H9 (cell line): ENCODE measurements at regions not wholly inside any gene's neighbourhood (a gene's known extent, or its start where the extent isn't known, plus 50 kb on each side); places are given as distances from the start of the nearest gene placed in this dataset.

Source experiments
- DNase-seq: peaks from one replicate; pipeline ENCODE4 v3.0.0-alpha.2; 2017
- H2AFZ ChIP-seq: one replicate; pipeline ENCODE4 v1.6.1; 2013; ENCODE audit warnings: mild to moderate bottlenecking, low read length, control low read depth, moderate library complexity
- H2AK5ac ChIP-seq: 2 replicates; pipeline ENCODE4 v1.6.1; 2013; ENCODE audit warnings: low read length, control low read depth, mixed read lengths; ENCODE audit not compliant: insufficient read length
- H2BK120ac ChIP-seq: one replicate; pipeline ENCODE4 v1.6.1; 2013; ENCODE audit warnings: low read depth, mild to moderate bottlenecking, low read length, control low read depth, inconsistent platforms; ENCODE audit not compliant: poor library complexity, severe bottlenecking
- H2BK12ac ChIP-seq: 2 replicates; pipeline ENCODE4 v1.6.1; 2013; ENCODE audit warnings: low read length, control low read depth, mixed read lengths, low read depth; ENCODE audit not compliant: insufficient read length
- H2BK15ac ChIP-seq: 2 replicates; pipeline ENCODE4 v1.6.1; 2013; ENCODE audit warnings: low read depth, low read length, control low read depth
- H2BK20ac ChIP-seq: one replicate; pipeline ENCODE4 v1.6.1; 2013; ENCODE audit warnings: low read depth, mild to moderate bottlenecking, low read length, control low read depth, inconsistent platforms; ENCODE audit not compliant: poor library complexity, severe bottlenecking
- H2BK5ac ChIP-seq: 2 replicates; pipeline ENCODE4 v1.6.1; 2013; ENCODE audit warnings: low read length, control low read depth, mixed read lengths; ENCODE audit not compliant: insufficient read length
- H3K14ac ChIP-seq: 2 replicates; pipeline ENCODE4 v1.6.1; 2013; ENCODE audit warnings: low read length, control low read depth; ENCODE audit not compliant: insufficient read depth
- H3K18ac ChIP-seq: 2 replicates; pipeline ENCODE4 v1.6.1; 2013; ENCODE audit warnings: low read depth, mild to moderate bottlenecking, mixed read lengths, low read length, control low read depth; ENCODE audit not compliant: insufficient read length
- H3K23ac ChIP-seq: 2 replicates; pipeline ENCODE4 v1.6.1; 2013; ENCODE audit warnings: low read length, control low read depth, mixed read lengths, low read depth; ENCODE audit not compliant: insufficient read length
- H3K23me2 ChIP-seq: 2 replicates; pipeline ENCODE4 v1.6.1; 2013; ENCODE audit warnings: low read depth, mild to moderate bottlenecking, mixed read lengths, low read length, control low read depth; ENCODE audit not compliant: insufficient read length, poor library complexity, severe bottlenecking
- H3K27ac ChIP-seq: 2 replicates; pipeline ENCODE4 v1.5.1; 2013; ENCODE audit warnings: low read length, control low read depth, mixed read lengths, low read depth; ENCODE audit not compliant: insufficient read length
- H3K27me3 ChIP-seq: 2 replicates; pipeline ENCODE4 v1.6.1; 2013; ENCODE audit warnings: low read length, control low read depth, inconsistent platforms; ENCODE audit not compliant: insufficient read depth
- H3K4ac ChIP-seq: 2 replicates; pipeline ENCODE4 v1.6.1; 2013; ENCODE audit warnings: low read depth, mild to moderate bottlenecking, control low read depth, inconsistent platforms, low read length, moderate library complexity
- H3K4me1 ChIP-seq: 2 replicates; pipeline ENCODE4 v1.6.1; 2013; ENCODE audit warnings: low read length, control low read depth, inconsistent platforms; ENCODE audit not compliant: insufficient read depth
- H3K4me2 ChIP-seq: 2 replicates; pipeline ENCODE4 v1.6.1; 2013; ENCODE audit warnings: low read length, control low read depth, mixed read lengths; ENCODE audit not compliant: insufficient read length, insufficient read depth
- H3K56ac ChIP-seq: 2 replicates; pipeline ENCODE4 v1.6.1; 2013; ENCODE audit warnings: low read depth, mild to moderate bottlenecking, mixed read lengths, low read length, control low read depth; ENCODE audit not compliant: insufficient read length
- H3K79me1 ChIP-seq: 2 replicates; pipeline ENCODE4 v1.6.1; 2013; ENCODE audit warnings: low read depth, mild to moderate bottlenecking, moderate library complexity, low read length, control low read depth, inconsistent platforms; ENCODE audit not compliant: insufficient read depth, poor library complexity, severe bottlenecking
- H3K79me2 ChIP-seq: 2 replicates; pipeline ENCODE4 v1.6.1; 2013; ENCODE audit warnings: low read length, control low read depth, inconsistent platforms; ENCODE audit not compliant: insufficient read depth
- H3K9ac ChIP-seq: 2 replicates; pipeline ENCODE4 v1.6.1; 2013; ENCODE audit warnings: low read length, control low read depth, mixed read lengths; ENCODE audit not compliant: insufficient read length; ENCODE audit errors: extremely low read depth
- H3K9me3 ChIP-seq: one replicate; pipeline ENCODE4 v1.6.1; 2013; ENCODE audit warnings: low read depth, low read length, inconsistent platforms; ENCODE audit not compliant: control insufficient read depth
- H3T11ph ChIP-seq: one replicate; pipeline ENCODE4 v1.6.1; 2013; ENCODE audit warnings: mild to moderate bottlenecking, low read length, control low read depth, inconsistent platforms
- H4K20me1 ChIP-seq: one replicate; pipeline ENCODE4 v1.6.1; 2013; ENCODE audit not compliant: control insufficient read depth, insufficient read length, insufficient read depth
- H4K5ac ChIP-seq: 2 replicates; pipeline ENCODE4 v1.6.1; 2013; ENCODE audit warnings: low read depth, mild to moderate bottlenecking, mixed read lengths, low read length, control low read depth; ENCODE audit not compliant: insufficient read length
- H4K8ac ChIP-seq: replicated peaks from 2 replicates; pipeline ENCODE4 v1.6.1; 2013; ENCODE audit warnings: low read length, control low read depth, mixed read lengths, low read depth; ENCODE audit not compliant: insufficient read length
- H4K91ac ChIP-seq: 2 replicates; pipeline ENCODE4 v1.6.1; 2013; ENCODE audit warnings: low read depth, mild to moderate bottlenecking, moderate library complexity, mixed read lengths, low read length, control low read depth; ENCODE audit not compliant: insufficient read length
- H3K27ac Mint-ChIP-seq, 3 experiments: 2 replicates in 2 of 3; 3 replicates in 1 of 3; pipeline ENCODE4 v1.8.0; 2020 to 2021; ENCODE audit warnings: mixed read lengths in 3 of 3, mild to moderate bottlenecking in 1 of 3, moderate library complexity in 1 of 3
- H3K27me3 Mint-ChIP-seq: 2 replicates; pipeline ENCODE4 v1.8.0; 2021; ENCODE audit warnings: low read depth, mild to moderate bottlenecking, moderate library complexity, mixed read lengths
- H3K36me3 Mint-ChIP-seq, 3 experiments: 2 replicates in 2 of 3; 3 replicates in 1 of 3; pipeline ENCODE4 v1.8.0; 2020 to 2021; ENCODE audit warnings: low read depth in 3 of 3, mixed read lengths in 3 of 3; ENCODE audit not compliant: insufficient read depth in 1 of 3
- H3K4me1 Mint-ChIP-seq, 2 experiments: 2 replicates each; pipeline ENCODE4 v1.8.0; 2020; ENCODE audit warnings: mixed read lengths in 2 of 2
- H3K4me3 Mint-ChIP-seq, 2 experiments: 2 replicates in 1 of 2; 3 replicates in 1 of 2; pipeline ENCODE4 v1.8.0; 2020 to 2021; ENCODE audit warnings: mild to moderate bottlenecking in 2 of 2, mixed read lengths in 2 of 2, moderate library complexity in 1 of 2
- H3K9me3 Mint-ChIP-seq, 2 experiments: 2 replicates in 1 of 2; 3 replicates in 1 of 2; pipeline ENCODE4 v1.8.0; 2020; ENCODE audit warnings: mild to moderate bottlenecking in 2 of 2, mixed read lengths in 2 of 2, moderate library complexity in 1 of 2
- WGBS: extraction: QIAGEN DNeasy Blood & Tissue Kit; methylation state at CpG from one replicate; pipeline ENCODE4 v1.1.7; 2013; ENCODE audit warnings: missing lambda C conversion rate, low lambda C conversion rate, mixed read lengths; ENCODE audit not compliant: insufficient read length; ENCODE audit errors: extremely low coverage; 5-methylcytosine and 5-hydroxymethylcytosine counted together
- TF ChIP-seq, protein P1 (sequence below): fragments of 200-600 bp; sonication (generic); conservative IDR thresholded peaks from 3 replicates; pipeline ENCODE4 v1.8.0; 2021; ENCODE audit warnings: antibody characterized with exemption, mild to moderate bottlenecking

DNA sequence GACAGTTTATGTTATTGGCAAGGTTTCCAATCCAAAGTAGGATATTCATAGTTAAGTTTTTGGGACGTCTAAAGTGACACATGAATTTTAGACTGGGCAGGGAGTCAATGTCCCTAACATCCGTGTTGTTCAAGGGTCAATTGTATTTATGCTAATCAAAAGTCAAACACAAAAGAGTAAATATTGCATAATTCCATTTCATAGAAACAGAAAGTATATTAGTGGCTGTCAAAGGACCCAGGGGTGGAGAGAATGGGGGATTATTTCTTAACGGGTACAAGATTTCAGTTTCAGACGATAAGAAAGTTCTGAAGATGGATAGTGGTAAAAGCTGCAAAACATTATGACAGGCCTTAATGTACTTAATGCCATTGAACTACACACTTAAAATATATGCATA, 971.8 kb upstream of the AGA start:
- Histone ChIP-seq H3K79me2 (no peaks in the 10 kb centered on the region), H3K9ac (no peak overlapping the region), H3K23me2 (no peaks in the 10 kb centered on the region), H2BK120ac (no peak overlapping the region), H2AK5ac (no peak overlapping the region), H4K8ac (no peak overlapping the region), H4K91ac (no peak overlapping the region), H4K5ac (no peak overlapping the region), H3K56ac (no peak overlapping the region), H2BK15ac (no peak overlapping the region), H3K23ac (no peak overlapping the region), H2AFZ (no peak overlapping the region), H2BK20ac (no peak overlapping the region), H3K4ac (no peak overlapping the region), H3K27me3 (no peaks in the 10 kb centered on the region), H3K9me3 (no peaks in the 10 kb centered on the region), H2BK5ac (no peak overlapping the region), H4K20me1 (no peaks in the 10 kb centered on the region), H3K14ac (no peak overlapping the region), H3T11ph (no peak overlapping the region), H3K18ac (no peak overlapping the region), H3K27ac (no peak overlapping the region), H3K79me1 (no peaks in the 10 kb centered on the region), H3K4me1 (no peaks in the 10 kb centered on the region; the same call in 1 of the 2 replicates), H2BK12ac (no peak overlapping the region), H3K4me2 (no peak overlapping the region)
- Mint-ChIP-seq H3K27ac (no peak overlapping the region), H3K4me1 (peaks cover 4 to 10% of the 10 kb centered on the region in 2 experiments), H3K36me3 (no peaks in the 10 kb centered on the region), H3K4me3 (no peak overlapping the region), H3K27me3 (no peaks in the 10 kb centered on the region), H3K9me3 (no peaks in the 10 kb centered on the region; a peak in 1 of 5 replicates)
- TF ChIP-seq, protein P1, sequence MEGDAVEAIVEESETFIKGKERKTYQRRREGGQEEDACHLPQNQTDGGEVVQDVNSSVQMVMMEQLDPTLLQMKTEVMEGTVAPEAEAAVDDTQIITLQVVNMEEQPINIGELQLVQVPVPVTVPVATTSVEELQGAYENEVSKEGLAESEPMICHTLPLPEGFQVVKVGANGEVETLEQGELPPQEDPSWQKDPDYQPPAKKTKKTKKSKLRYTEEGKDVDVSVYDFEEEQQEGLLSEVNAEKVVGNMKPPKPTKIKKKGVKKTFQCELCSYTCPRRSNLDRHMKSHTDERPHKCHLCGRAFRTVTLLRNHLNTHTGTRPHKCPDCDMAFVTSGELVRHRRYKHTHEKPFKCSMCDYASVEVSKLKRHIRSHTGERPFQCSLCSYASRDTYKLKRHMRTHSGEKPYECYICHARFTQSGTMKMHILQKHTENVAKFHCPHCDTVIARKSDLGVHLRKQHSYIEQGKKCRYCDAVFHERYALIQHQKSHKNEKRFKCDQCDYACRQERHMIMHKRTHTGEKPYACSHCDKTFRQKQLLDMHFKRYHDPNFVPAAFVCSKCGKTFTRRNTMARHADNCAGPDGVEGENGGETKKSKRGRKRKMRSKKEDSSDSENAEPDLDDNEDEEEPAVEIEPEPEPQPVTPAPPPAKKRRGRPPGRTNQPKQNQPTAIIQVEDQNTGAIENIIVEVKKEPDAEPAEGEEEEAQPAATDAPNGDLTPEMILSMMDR, result no peak
- WGBS, result no CpG with 5 or more reads among the region's 4 CpGs
- DNase-seq, result no peak
